ENCODE measurements at regions not wholly inside any gene's neighbourhood (a gene's known extent, or its start where the extent isn't known, plus 50 kb on each side); places are given as distances from the start of the nearest gene placed in this dataset.

DNA sequence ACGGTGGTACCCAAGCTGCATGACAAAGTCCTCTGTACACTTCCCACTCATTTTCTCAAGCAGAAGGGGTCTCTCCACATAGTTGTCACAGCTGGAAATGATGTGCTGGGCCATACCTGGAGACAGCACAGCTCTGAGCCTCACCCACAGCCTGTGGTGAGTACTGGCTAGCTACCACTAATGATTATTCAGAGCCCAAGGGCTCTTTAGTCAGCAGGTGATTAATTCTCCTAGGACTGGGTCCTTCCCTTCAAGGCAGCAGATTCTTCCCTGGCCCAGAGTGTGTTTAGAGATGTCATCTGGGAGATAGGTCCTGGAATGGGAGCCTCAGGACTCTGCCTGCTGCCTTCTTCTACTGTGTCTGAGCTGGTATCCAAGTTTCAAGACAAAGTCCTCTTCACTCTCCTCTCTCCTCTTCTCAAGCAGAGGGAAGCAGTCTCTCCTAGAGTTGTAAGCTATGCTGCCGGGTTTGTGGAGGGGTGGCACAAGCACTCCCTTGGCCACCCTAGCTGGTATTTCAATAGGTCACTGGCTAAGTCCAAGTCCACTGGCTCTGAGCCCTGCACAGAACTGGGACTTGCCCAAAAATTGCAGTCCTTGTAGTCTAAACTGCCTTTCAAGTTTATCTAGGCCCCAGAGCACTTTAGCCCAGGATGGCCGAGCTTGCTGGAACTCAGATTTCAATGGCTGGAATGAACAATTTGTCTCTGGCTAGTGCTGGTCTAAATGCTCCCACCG is 49.8 kb upstream of the VGLL2 start:
- TF ChIP-seq, protein P1, sequence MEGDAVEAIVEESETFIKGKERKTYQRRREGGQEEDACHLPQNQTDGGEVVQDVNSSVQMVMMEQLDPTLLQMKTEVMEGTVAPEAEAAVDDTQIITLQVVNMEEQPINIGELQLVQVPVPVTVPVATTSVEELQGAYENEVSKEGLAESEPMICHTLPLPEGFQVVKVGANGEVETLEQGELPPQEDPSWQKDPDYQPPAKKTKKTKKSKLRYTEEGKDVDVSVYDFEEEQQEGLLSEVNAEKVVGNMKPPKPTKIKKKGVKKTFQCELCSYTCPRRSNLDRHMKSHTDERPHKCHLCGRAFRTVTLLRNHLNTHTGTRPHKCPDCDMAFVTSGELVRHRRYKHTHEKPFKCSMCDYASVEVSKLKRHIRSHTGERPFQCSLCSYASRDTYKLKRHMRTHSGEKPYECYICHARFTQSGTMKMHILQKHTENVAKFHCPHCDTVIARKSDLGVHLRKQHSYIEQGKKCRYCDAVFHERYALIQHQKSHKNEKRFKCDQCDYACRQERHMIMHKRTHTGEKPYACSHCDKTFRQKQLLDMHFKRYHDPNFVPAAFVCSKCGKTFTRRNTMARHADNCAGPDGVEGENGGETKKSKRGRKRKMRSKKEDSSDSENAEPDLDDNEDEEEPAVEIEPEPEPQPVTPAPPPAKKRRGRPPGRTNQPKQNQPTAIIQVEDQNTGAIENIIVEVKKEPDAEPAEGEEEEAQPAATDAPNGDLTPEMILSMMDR (IDR thresholded peaks at IDR 0.05; ENCODE audit: borderline replicate concordance, extremely low read depth, low read length, poor library complexity, severe bottlenecking), result no peak
- no peak for TF ChIP-seq EZH2 (IDR thresholded peaks at IDR 0.05; ENCODE audit: borderline replicate concordance, low read depth, low read length, severe bottlenecking)
